B cell (primary cell): ENCODE measurements at regions not wholly inside any gene's neighbourhood (a gene's known extent, or its start where the extent isn't known, plus 50 kb on each side); places are given as distances from the start of the nearest gene placed in this dataset.

Experiments
- CTCF ChIP-seq: fragments of 200-600 bp; IDR thresholded peaks from one replicate; pipeline ENCODE4 v1.8.0; 2022; ENCODE audit warnings: antibody characterized with exemption, mild to moderate bottlenecking
- EZH2 ChIP-seq: IDR thresholded peaks from 2 replicates; pipeline ENCODE4 v1.6.1; 2012; ENCODE audit warnings: borderline replicate concordance, low read depth, mild to moderate bottlenecking, moderate library complexity, low read length; ENCODE audit not compliant: insufficient read depth, poor library complexity, severe bottlenecking

GRCh38 chr11:122307476-122308035 lies 191.5 kb upstream of the BLID start:
- TF ChIP-seq CTCF = no peak
- no peak for TF ChIP-seq EZH2
